ENCODE measurements at regions not wholly inside any gene's neighbourhood (a gene's known extent, or its start where the extent isn't known, plus 50 kb on each side); places are given as distances from the start of the nearest gene placed in this dataset.

- no peak for DNase-seq (ENCODE audit: low spot score)
Measured at GRCh38 chr5:142375944-142376411, 51.2 kb upstream of the SPRY4 start.

Data from ecto neural progenitor cell (in vitro differentiated cells).